ENCODE measurements at regions not wholly inside any gene's neighbourhood (a gene's known extent, or its start where the extent isn't known, plus 50 kb on each side); places are given as distances from the start of the nearest gene placed in this dataset.

- peak; percentile 17 to 45 (median 24) for DNase-seq (ENCODE audit: low read depth in 2 of 3, low spot score in 1 of 3)
Measured at GRCh38 chr14:32254952-32255679, 52.0 kb upstream of the RNU6-8 start.

- no peak for DNase-seq (ENCODE audit: low read depth in 2 of 3, low spot score in 1 of 3)
Measured at GRCh38 chr14:32255789-32256188, 52.7 kb upstream of the RNU6-8 start.

GRCh38 chr14:32256576-32256975 is 53.5 kb upstream of the RNU6-8 start:
- no peak for DNase-seq (ENCODE audit: low read depth in 2 of 3, low spot score in 1 of 3)

GRCh38 chr14:32258336-32258993 is 55.4 kb upstream of the RNU6-8 start:
- no peak for DNase-seq (ENCODE audit: low read depth in 2 of 3, low spot score in 1 of 3)

GRCh38 chr14:32259368-32260013 is 56.4 kb upstream of the RNU6-8 start:
- no peak for DNase-seq (ENCODE audit: low read depth in 2 of 3, low spot score in 1 of 3)

GRCh38 chr14:32263939-32264567 is 61.0 kb upstream of the RNU6-8 start:
- DNase-seq (ENCODE audit: low read depth in 2 of 3, low spot score in 1 of 3): no peak

- no peak for DNase-seq (ENCODE audit: low read depth in 2 of 3, low spot score in 1 of 3)
Measured at GRCh38 chr14:32265584-32265983, 62.5 kb upstream of the RNU6-8 start.

GRCh38 chr14:32277998-32278397 is 51.1 kb upstream of the AKAP6 start:
- no peak for DNase-seq (ENCODE audit: low read depth in 2 of 3, low spot score in 1 of 3)
